GM19023 (cell line): ENCODE measurements at regions not wholly inside any gene's neighbourhood (a gene's known extent, or its start where the extent isn't known, plus 50 kb on each side); places are given as distances from the start of the nearest gene placed in this dataset.

Source experiments
- ATAC-seq: cut with Tn5 transposase; IDR thresholded peaks from one replicate; pipeline ENCODE4 v1.9.1; 2021; ENCODE audit warnings: mild to moderate bottlenecking, moderate library complexity; ENCODE audit not compliant: unreplicated experiment

DNA sequence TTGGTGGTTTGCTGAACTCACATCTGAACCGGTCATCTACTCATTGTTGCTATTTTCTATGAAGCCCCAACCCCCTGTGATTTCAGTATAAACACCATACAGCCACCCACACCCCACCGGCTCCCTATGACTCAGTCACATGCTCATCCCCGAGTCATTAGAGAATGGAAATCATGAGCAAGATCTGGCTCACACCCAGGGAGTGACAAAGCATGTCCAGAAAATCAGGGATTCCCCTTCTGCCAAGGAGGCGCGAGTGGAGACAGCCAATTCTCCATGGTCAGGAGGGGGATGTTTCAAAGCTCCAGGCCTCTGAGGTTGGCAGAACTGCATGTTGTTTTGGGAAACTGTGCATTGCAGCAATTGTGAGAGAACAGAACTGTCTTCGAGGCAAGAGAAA, 657.5 kb upstream of the TBX3 start:
- ATAC-seq, result no peak

DNA sequence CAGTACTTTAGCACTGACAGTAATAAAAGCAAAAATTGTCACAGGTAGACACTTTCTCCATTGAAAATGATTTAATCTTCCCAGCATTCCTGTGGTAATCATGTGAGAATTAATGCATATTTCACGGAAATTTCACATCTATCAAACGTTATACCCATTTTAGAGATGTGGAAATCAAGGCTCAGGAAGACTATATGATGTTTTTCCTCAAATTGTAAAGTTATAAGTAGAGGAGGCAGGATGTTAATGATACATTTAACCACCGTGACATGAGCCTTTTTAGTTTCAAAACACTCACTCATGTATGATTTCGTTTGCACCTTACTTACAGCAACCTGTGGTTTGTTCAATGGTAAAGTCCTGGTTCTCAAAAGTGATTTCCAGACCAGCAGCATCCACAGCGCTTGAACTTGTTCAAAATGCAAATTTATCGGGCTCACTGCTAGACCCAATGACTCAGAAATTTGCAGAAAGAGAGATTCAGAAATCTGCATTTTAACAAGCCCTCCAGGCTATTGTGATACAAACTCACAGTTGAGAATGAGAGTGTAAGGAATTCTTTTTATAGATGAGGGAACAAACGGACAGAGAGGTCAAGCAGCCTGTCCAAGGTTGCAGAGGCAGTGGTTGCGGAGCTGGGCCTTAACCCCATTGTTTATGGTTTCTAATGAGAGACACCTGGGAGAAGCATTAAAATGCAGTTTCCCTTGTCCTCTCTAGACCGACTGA, 654.8 kb upstream of the TBX3 start:
- peak; percentile 65 for ATAC-seq

DNA sequence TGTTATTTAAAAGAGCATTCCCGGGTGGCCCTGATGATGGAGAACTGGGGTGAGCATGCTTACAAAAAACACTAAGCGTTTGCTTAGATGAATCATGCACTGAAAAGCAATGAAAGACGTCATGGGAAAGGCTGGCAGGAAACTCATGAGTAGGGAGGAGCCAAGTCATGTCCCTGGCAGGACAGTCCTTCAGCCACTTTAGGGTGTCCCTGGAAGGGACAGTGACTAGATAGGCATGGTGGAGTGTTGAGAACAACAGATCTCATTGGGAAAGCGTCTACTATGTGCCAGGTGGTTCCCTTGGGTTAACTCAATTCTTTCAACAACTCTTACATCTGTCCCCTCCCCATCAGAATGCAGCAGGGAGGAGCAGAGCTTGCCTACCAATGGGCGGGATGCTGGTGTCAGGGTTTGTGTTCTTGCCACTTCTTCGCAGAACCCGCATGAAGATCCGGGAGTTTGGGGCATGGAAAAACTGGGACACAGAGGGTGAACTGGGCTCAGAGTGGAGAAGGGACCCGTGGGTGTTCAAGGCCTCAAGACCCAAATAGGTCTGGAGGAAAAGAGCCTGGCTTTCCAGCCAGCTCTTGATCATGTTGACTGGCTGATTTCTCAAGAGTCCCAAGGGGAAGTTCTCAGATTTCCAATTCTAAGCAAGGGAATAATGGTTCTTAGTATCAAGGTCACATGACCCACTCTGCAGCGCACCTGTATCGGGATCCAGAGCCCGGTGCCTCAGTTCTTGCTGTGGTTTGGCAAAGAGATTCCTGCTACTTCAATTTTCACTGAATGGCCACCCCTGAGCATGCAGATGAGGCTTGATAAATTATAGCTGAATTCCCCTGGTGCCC, 653.9 kb upstream of the TBX3 start:
- ATAC-seq, result no peak

DNA sequence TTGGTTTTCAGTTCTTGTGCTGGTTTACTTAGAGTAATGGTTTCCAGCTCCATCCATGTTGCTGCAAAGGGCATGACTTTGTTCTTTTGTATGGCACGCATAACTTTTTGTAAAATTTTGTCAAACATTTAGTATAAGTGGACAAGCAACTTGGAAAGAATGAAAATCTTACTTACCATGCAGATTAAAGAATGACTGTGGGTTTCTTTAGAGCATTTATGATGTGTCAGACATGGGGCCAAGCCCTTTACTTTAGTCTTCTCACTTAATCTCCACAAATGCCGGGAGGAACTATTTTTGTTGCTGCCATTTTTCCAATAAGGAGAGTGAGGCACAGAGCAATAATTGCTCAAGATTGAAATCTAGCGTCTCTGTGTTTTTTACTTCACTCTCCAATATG, 652.5 kb upstream of the TBX3 start:
- ATAC-seq, result no peak

DNA sequence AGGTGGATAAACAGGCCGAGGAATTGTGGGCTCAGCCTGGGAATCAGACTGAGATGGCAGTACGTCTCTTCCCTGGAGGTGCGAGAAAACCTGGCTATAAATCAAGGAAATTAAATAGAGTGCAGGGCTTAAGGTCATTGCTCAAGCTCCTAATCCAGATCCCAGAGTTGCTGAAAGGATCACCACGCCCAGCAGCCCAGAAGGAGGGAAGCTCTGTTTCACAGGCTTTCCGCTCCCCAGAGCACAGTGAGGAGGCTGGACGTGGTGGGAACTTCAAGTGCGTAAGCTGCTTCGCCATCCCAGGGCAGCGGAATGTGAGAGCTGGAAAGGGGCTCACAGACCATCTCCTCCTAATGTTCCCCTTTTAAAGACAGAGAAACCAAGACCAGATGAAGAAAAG, 651.6 kb upstream of the TBX3 start:
- ATAC-seq, result no peak

DNA sequence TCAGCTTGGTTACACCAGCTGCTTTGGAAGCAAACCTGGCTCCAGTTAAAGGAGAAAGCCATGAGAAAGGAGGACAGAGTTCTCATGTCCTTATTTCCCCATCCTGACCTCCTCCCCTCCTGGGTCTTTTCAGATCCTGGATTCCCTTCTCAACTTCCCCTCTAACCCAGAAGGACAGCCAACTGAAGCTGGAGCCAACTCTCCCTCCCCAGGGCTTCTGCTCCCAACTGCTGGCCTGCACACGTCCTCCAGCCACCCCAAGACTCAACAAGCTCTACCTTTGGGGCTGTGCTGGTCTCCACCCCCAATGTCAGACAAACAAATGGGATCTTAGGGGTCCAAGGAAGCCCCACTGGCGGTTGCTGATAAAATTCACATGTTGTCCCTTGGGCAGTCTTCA, 651.1 kb upstream of the TBX3 start:
- ATAC-seq, result no peak

DNA sequence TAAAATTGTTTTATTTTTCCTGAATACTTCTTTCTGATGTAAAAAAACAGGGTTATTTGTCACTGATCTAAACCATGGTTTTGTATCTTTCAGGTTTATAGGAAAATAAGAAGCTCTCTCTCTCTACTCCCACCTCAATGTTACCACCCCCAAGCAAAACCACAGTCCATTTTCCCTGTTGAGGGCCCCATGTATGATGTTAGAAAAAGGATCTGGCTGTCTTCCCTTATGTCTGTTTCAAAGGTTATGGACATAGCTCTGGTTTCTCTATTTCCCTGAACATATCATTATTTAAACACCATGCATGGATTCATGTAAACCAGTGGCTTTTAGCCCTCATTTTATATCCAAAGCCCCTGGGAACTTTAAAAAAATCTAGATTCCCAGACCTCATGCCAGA, 649.0 kb upstream of the TBX3 start:
- ATAC-seq, result no peak

DNA sequence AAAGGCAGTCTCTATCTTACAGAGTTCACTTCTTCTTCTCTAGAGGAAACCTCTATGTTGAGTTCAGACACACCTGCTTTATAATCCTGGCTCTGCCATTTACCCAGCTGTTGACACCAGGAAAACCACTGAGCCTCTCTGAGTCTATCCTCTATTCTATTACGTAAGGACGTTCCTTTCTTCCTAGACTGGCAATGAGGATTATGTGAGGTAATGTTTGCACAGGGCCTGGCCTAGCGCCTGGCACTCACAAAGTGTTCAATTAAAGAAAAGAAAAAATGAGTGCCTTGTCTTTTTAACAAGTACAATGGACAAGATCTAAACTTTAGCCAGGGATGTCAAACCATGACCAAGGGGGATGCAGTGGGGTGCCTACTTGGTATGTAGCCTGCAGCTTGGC, 641.9 kb upstream of the TBX3 start:
- no peak for ATAC-seq

DNA sequence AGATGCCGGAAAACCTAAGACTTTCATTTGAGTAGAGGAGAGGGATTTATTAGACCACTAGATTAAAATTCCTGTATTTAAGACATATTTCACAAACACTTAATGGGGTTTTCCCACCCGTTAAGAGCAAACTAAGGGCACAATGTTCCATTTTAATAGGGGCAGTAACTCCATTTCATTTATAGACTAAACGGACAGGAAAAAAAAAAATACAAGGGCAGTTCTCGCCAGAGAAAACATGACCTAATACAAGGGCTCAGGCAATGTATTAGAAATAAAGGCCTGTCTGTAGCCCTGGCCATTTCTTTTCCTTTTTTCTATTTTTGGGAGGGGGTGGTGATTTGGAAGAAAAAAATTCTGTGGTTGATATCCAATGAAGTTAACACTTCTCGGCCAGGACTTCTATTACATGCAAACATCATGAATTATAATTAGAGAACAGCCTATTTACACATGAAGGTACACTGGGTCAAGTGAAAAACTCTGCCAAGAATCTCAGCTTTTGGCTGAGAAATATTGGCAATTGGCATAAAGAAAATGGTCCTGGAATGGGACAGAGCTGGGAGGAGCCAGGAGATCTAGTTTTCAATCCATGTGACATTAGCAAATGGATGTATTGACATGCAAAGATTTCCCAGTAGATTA, 641.1 kb upstream of the TBX3 start:
- no peak for ATAC-seq

DNA sequence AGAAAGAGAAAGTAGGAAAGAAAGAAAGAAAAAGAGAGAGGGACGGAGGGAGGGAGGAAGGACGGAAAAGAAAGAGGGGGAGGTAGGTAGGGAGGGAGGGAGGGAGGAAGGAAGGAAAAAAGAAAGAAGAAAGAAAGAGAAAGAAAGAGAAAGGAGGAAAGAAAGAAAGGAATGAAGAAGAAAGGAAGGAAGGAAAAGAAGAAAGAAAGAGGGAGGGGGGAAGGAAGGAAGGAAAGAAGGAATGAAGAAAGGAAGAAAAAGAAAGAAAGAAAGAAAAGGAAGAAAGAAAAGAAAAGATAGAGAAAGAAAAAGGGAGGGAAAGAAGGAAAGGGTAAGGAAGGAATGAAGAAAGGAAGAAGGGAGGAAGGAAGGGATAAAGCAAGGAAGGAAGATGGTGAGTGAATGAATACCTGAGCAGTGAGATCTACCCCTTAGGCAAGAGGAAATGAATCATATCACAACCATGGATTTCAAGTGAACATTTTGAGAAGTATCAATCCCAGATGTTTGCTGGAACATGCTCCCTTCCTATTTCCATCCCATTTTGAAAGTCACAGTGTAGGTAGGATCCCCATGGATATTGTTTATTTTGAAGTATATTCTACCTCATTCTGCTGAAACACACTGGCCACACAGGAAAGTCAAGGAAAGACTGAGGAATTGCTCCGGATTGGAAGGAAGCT, 639.4 kb upstream of the TBX3 start:
- ATAC-seq, result no peak

DNA sequence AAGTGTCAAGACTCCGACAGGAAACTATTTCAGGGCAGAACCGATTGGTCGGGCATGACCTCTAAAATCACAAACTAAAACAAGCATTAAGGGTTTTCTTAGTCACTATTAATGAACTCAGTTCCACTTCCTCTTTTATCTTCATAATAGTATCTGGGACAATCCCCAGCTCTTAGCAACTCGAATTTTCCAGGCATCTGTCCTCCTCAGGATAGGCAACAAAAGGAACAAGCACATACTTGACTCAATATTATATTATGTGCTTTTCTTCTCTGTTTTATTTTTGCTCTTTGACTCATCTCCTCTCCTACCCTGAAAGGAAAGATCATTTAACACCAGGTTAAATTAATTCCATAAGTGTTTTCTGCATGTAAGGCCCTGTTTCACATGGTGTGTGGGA, 638.3 kb upstream of the TBX3 start:
- peak; percentile 67 for ATAC-seq

DNA sequence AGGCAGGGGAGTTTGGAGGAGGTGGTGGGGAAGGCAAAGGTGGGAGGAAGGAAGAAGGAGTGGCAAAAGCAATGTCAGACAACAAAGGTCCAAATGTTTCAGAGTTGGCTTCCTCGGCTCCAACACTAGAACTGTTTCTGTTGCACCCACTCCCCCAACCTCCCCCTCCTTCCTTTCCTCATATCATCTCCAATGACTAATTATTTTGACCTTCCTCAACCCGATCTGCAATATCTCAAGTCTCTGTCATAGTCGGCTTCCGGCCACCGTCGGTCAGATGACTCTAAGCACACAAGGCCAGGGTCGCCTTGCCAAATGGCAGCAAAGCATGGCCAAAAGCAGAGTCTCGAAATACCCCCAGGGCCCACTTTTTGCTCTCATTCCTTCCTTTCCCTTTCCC, 637.0 kb upstream of the TBX3 start:
- ATAC-seq, result no peak

DNA sequence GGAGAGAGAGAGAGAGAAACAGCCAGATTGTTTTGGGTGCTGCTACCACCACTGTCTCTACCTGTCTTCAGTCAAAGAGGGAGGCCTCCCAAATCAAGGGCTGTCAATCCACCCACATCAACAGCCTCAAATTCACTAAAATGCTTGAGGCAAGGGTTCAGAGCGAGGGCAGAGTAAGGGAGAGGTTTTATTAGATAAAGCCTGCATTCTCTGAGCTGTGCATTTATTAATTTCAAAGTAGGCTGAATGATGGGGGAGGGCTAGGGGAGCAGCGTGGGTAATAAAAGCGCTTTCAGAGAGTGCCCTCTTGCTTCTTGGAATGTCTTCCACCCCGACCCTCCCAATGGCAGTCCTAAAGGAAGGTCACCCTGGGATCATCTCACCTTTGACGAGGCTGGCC, 636.5 kb upstream of the TBX3 start:
- no peak for ATAC-seq

DNA sequence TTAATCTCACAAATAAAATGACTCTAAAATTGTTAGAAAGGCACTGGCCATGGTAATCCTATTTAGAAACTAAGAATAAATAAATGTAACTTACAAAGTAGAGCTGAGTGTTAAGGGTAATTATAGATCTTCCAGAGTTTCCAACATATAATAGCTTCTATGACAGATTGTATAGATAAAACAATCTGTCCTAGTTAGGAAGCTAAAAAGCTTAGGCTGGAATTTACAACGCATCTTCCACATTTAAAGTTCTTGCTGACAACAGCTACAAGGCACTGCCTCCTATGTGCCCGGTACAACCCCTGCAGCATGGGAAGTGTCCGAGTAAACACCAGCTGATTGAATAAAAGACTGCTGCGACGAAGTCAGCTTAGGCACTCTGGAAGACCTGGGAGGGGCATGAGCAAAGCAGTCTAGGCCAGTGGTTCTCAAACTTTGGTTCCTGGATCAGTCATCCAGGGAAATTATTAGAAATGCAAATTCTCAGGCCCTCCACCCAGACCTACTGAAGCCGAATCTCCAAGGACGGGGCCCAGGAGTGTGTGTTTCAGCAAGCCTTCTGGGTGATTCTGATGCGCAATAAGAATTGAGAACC, 635.6 kb upstream of the TBX3 start:
- no peak for ATAC-seq

DNA sequence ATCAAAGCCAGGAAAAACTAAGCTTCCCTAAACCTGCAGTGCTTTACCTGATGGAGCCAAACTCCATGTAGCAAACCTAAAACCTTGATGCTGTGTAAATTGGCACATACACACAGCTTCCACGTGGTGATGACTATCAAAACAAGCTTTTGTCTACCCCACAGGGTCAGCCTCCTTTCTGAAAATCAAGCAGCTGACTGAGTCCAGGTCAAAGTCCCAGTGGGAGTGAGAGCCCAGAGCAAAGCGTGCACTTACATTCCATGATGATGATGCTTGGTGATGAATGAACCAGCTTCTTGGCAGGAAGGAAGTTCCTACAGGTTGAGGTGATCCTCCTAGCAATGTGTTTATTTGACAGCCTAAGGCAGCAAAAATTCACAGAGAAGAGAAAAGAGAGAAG, 630.0 kb upstream of the TBX3 start:
- no peak for ATAC-seq

DNA sequence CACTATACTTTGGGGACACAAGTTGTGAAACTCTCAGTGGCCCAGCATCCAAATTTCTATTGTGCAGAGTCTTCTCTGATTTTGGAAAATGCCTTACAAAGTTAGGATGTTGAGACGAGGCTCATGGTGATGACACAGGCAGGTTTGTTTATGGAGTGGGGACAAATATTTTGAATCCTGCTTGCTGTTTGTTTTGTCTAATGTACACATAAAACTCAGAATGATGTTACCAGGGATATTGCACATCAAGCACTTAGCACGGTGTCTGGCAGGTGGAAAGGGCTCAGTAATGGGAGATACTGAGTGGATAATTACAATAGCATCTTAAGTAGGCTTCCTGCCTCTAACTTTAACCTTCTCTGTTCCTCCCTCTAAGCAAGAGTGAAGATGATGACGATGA, 628.9 kb upstream of the TBX3 start:
- no peak for ATAC-seq

DNA sequence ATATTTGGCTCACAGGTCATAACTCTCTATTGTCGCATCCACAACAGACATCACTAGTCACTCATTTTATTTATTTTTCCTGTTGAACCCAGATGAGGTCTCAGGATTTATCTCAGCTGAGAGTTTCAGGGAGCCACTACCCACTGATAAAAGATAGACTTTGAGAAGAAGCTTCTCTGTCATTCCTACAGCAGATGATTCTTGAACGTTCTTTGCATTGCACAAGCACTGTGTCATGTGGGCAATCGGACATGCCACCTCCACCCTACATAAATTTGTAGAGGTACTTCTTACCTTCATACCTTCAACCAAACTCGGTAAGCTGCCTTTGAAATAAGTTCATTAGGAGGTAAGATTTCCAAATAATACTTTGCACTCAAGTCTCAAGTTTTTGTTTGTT, 627.9 kb upstream of the TBX3 start:
- no peak for ATAC-seq

DNA sequence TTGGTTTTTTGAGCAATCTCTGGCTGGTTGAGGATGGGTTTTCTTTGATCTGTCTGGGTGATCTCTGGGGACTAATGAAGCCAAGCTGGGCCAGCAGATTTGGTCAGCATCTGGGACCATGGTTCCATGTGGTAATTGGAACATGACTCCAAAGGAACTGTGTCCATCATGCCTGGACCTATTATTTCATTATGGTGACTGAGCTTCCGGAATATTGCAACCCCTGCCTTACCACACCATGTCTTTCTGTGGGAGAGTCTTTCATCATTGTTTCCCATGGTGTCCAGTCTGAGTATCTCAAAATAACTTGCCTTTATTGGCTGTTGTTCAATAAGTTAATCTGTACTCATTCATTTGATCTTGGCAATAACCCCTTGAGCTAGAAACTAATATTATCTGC, 624.9 kb upstream of the TBX3 start:
- no peak for ATAC-seq

DNA sequence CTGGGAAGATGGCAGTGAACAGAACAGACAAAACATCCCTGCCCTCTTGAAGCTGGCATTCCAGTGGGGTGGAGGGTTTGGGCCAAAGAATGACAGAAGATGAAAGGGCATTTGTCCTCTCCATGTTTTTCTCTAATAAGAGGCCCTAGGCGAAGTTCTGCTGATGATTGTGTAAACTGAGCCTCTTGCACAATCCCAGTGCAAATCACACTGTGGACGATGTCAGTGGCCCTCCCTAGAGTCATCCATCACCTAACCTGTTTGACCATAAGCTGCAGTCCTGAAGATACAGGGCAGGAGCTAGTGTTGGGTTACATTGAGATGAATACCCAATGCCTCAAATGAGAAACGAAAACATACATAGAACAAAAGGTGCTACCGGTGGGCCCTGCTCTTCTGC, 622.4 kb upstream of the TBX3 start:
- no peak for ATAC-seq

DNA sequence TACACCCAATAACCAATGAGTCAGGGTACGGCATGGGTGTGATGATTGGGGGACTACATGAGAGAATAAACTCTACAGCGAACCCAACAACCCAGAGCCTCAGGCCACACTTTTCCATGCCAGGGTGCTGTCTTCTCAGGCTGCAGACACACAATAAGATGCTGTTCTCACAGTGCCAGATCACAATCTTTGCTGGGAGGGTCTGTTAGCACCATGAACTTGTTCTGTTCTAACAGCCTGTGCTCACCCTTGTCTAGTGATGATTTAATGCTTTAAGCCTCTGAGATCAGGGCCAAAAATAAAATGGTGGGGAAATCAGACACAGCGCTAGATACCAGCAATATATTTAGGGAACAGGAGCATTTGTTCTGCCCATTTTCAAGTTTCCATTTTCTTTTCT, 621.9 kb upstream of the TBX3 start:
- no peak for ATAC-seq

DNA sequence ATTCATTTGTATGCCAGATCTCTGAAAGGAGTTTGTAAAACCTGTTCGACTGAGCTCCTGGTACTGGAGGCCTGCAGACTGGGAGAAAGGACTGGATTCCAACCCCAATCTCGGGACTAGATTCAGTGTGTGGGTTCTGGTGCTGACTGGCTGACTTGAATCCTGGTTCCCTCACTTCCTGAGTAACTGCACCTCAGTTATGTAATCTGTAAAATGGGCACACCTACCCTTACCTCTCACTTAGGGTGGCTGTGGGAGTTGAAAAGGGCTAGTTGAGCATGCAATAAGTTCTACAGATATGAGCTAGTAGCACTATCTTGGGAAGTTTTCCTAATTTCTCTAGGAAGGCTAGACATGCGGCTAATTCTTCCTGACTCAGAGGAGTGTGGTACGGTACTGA, 621.3 kb upstream of the TBX3 start:
- ATAC-seq, result no peak
